H1 (cell line): ENCODE measurements at regions not wholly inside any gene's neighbourhood (a gene's known extent, or its start where the extent isn't known, plus 50 kb on each side); places are given as distances from the start of the nearest gene placed in this dataset.

Experiments used
- CBX5 ChIP-seq: fragments of 300-800, 300-1000 bp; sonication (generic); IDR thresholded peaks from 2 replicates; pipeline ENCODE4 v1.7.1; 2016; ENCODE audit warnings: antibody characterized with exemption, low read length, low read depth
- CEBPB ChIP-seq: IDR thresholded peaks from 2 replicates; pipeline ENCODE4 v1.6.1; 2012; ENCODE audit warnings: low read depth, low read length
- CHD7 ChIP-seq: fragments of 300-600 bp; sonication (generic); IDR thresholded peaks from 2 replicates; pipeline ENCODE4 v1.7.1; 2012; ENCODE audit warnings: low read length, moderate library complexity, mild to moderate bottlenecking, inconsistent platforms; ENCODE audit not compliant: insufficient replicate concordance
- EP300 ChIP-seq, 2 experiments: IDR thresholded peaks; 1 replicate in 1 of 2; 2 replicates in 1 of 2; pipeline ENCODE4 v1.6.1; 2011 to 2012; ENCODE audit warnings: low read depth in 2 of 2, low read length in 2 of 2, mild to moderate bottlenecking in 2 of 2, borderline replicate concordance in 1 of 2, inconsistent platforms in 1 of 2, moderate library complexity in 1 of 2
- KDM4A ChIP-seq: IDR thresholded peaks from one replicate; pipeline ENCODE4 v1.7.1; 2012; ENCODE audit warnings: low read depth, mild to moderate bottlenecking, moderate library complexity, low read length, inconsistent platforms; ENCODE audit not compliant: severe bottlenecking
- RNF2 ChIP-seq: fragments of 200-900, 300-1000 bp; sonication (generic); IDR thresholded peaks from 2 replicates; pipeline ENCODE4 v1.7.1; 2016; ENCODE audit warnings: borderline replicate concordance, low read depth, mild to moderate bottlenecking, antibody characterized with exemption, low read length; ENCODE audit not compliant: poor library complexity, severe bottlenecking; ENCODE audit errors: missing control alignments
- SIN3A ChIP-seq, 2 experiments: IDR thresholded peaks in 1 of 2; conservative IDR thresholded peaks in 1 of 2; 2 replicates each; pipeline ENCODE4 v1.6.1; 2011 to 2012; ENCODE audit warnings: low read length in 2 of 2, improper control_type of control experiment in 1 of 2, low read depth in 1 of 2, mild to moderate bottlenecking in 1 of 2
- TF ChIP-seq, protein P1 (sequence below), 3 experiments: IDR thresholded peaks; 1 replicate in 2 of 3; 2 replicates in 1 of 3; pipeline versions ENCODE4 v1.5.1 to v1.6.1; 2011; ENCODE audit warnings: low read length in 3 of 3, mild to moderate bottlenecking in 3 of 3, inconsistent platforms in 2 of 3, low read depth in 1 of 3, moderate library complexity in 1 of 3; ENCODE audit not compliant: insufficient read depth in 1 of 3; ENCODE audit errors: control extremely low read depth in 1 of 3

DNA sequence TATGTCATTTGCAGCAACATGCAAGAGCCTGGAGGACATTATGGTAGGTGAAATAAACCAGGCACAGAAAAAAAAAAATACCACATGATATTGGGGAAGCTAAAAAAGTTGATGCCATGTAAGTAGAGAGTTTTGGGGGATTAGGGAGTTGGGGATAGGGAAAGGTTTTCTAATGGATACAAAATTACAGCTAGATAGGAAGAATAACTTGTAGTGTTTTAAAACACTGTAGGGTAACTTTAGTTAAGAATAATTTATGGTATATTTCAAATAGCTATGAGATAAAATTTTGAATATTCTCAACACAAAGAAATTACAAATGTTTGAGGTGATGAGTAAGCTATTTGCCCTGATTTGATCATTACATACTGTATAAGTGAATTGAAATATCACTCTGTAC lies 1456.7 kb upstream of the MIR17HG start (continued):
- TF ChIP-seq CHD7 (no peak), EP300 (IDR thresholded peaks at IDR 0.05; ENCODE audit: borderline replicate concordance in 1 of 2, low read depth in 2 of 2, low read length in 2 of 2) (no peak), KDM4A (no peak), CBX5 (no peak), CEBPB (no peak), RNF2 (no peak), SIN3A (conservative IDR thresholded peaks at IDR 0.05 in 1 of 2, IDR thresholded peaks at IDR 0.05 in 1 of 2; ENCODE audit: low read depth in 1 of 2, low read length in 2 of 2) (no peak)
- TF ChIP-seq, protein P1, sequence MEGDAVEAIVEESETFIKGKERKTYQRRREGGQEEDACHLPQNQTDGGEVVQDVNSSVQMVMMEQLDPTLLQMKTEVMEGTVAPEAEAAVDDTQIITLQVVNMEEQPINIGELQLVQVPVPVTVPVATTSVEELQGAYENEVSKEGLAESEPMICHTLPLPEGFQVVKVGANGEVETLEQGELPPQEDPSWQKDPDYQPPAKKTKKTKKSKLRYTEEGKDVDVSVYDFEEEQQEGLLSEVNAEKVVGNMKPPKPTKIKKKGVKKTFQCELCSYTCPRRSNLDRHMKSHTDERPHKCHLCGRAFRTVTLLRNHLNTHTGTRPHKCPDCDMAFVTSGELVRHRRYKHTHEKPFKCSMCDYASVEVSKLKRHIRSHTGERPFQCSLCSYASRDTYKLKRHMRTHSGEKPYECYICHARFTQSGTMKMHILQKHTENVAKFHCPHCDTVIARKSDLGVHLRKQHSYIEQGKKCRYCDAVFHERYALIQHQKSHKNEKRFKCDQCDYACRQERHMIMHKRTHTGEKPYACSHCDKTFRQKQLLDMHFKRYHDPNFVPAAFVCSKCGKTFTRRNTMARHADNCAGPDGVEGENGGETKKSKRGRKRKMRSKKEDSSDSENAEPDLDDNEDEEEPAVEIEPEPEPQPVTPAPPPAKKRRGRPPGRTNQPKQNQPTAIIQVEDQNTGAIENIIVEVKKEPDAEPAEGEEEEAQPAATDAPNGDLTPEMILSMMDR (IDR thresholded peaks at IDR 0.05; ENCODE audit: control extremely low read depth in 1 of 3, insufficient read depth in 1 of 3, low read depth in 1 of 3, low read length in 3 of 3): no peak
